DMS79 (cell line): ENCODE measurements at regions not wholly inside any gene's neighbourhood (a gene's known extent, or its start where the extent isn't known, plus 50 kb on each side); places are given as distances from the start of the nearest gene placed in this dataset.

Experiments
- DNase-seq: peaks from one replicate; lab custom pipeline; 2025; lab: John Stamatoyannopoulos, UW

GRCh38 chr18:55041366-55041765 is 82.1 kb upstream of the CCDC68 start:
- DNase-seq = no peak

- DNase-seq = no peak
Observed at GRCh38 chr18:55038162-55038561, 78.9 kb upstream of the CCDC68 start.

DNA sequence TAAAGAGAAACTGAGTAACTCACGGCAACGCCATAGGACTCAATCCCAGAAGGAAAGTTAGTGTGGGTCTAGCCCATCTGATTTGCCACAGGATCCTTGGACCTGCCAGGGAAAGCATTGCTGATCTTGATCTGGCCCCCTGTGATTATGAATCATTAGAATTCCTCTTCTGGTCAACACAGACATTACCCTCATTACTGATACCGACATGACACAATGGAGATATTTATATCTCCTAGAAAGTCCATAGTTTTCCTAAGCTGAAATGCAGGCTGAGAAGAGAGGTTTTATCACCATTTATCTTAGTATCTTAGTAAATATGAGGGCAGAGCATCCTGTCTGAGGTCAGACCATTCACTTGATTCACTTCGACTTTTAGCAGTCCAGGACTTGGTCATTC is 75.5 kb upstream of the CCDC68 start:
- DNase-seq = no peak

DNA sequence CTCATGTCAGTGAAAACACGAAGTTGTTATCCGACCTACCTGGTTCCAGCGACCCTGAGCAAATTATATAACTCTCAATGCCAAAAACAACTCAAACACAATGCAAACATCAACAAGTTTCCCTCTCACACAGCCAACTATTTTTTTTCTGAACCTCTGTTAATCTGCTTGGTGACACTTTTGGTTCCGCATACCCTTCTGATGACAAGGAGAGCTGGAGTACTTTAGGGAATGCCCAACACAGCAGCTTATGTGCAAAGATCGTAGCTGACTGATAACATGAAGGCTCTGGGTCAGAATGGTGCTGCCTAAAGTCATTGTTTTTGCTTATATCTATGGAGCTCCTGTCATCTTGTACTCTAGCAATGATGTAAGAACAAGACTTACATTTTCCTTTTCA is 72.7 kb upstream of the CCDC68 start:
- no peak for DNase-seq

GRCh38 chr18:55031576-55031975 is 72.3 kb upstream of the CCDC68 start:
- DNase-seq = no peak

DNA sequence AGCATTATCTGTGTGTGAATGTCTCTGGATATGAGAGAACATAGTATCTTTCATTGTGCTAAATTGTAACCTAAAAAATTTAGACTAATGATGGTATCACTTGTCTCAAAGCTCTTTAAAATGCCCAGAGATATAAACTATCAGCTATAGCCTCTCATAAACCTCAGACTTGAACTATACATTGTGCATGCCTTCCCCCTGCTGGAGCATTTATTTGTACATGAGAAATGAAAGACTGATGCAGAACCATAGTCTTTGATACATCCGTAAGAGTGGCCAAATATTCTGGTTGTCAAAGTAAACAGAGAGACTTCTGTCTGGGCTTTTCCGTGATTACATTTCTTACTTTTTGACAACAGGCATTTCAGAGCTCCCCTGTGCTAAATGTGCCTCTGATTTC is 71.9 kb upstream of the CCDC68 start:
- no peak for DNase-seq

- no peak for DNase-seq
Observed at GRCh38 chr18:55024564-55024963, 65.3 kb upstream of the CCDC68 start.

GRCh38 chr18:55018602-55019001 is 59.3 kb upstream of the CCDC68 start:
- DNase-seq = no peak

GRCh38 chr18:55014095-55014494 is 54.8 kb upstream of the CCDC68 start:
- DNase-seq = no peak

- DNase-seq = no peak
Observed at GRCh38 chr18:55013685-55014084, 54.4 kb upstream of the CCDC68 start.

DNA sequence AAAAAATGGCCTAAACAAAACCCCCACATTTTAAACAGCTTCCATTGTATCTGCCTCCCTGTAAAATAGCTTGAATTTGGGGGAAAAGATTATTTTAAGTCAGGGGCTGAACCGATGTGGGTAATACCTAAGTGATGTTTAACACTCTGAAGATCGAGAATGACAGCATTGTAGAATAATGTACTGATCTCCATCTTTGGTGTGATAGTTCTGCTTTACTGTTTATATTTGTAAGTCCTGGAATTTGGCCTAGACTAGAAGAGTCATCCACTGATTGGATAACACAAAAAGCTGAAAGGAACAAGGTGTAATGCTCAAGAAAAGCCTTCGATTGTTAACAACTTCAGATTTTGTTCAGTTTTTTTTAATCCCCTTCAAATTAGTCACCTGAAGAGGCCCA is 53.8 kb upstream of the CCDC68 start:
- no peak for DNase-seq

DNA sequence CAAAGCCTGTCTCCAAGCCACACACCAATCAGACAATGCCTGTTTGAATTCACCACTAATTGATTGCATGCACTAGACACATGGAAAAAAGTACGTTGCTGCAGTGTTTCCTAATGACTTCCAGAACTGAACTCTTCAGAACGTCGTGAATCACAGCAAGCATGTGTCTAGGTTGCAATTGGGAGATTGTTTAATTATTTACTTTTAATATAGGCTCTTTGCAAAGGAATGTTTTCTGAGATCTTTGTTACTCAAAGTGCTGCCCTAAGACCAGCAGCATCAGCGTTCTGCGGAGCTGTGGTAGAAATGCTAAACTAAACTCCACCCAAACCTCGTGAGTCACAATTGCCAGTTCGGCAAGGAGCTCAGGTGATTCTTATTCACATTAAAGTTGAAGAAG is 52.7 kb upstream of the CCDC68 start:
- no peak for DNase-seq
